Vagina (tissue), 2 donors: ENCODE measurements at regions not wholly inside any gene's neighbourhood (a gene's known extent, or its start where the extent isn't known, plus 50 kb on each side); places are given as distances from the start of the nearest gene placed in this dataset.
"Not testable (repeated sequence)": the region's sequence is repeated elsewhere in the genome, so short reads cannot be mapped to it uniquely, and the experiment has no call there.

ENCODE experiments used
- POLR2A ChIP-seq, 2 donors: fragments of 450-650 bp; IDR thresholded peaks; one replicate each; pipeline ENCODE4 v1.6.1; 2017; ENCODE audit warnings: antibody characterized with exemption in 2 of 2, mild to moderate bottlenecking in 2 of 2, moderate library complexity in 2 of 2
- TF ChIP-seq, protein P1 (sequence below), 3 experiments: fragments of 450-650 bp in 2 of 3; fragments of 200-600 bp in 1 of 3; sonication (generic) in 1 of 3; IDR thresholded peaks; one replicate each; pipeline ENCODE4 v1.5.1; 2017 to 2019; ENCODE audit warnings: antibody characterized with exemption in 3 of 3, mild to moderate bottlenecking in 2 of 3, moderate library complexity in 2 of 3

DNA sequence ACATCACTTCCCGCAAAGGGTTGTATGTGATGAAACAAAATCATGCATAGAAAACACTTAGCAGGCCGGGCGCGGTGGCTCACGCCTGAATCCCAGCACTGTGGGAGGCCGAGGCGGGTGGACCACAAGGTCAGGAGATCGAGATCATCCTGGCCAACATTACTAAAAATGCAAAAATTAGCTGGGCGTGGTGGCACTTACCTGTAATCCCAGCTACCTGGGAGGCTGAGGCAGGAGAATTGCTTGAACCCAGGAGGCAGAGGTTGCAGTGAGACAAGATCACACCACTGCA, 265.9 kb downstream of the FAM43A start:
- TF ChIP-seq POLR2A (IDR thresholded peaks at IDR 0.05): not testable (repeated sequence)
- TF ChIP-seq, protein P1, sequence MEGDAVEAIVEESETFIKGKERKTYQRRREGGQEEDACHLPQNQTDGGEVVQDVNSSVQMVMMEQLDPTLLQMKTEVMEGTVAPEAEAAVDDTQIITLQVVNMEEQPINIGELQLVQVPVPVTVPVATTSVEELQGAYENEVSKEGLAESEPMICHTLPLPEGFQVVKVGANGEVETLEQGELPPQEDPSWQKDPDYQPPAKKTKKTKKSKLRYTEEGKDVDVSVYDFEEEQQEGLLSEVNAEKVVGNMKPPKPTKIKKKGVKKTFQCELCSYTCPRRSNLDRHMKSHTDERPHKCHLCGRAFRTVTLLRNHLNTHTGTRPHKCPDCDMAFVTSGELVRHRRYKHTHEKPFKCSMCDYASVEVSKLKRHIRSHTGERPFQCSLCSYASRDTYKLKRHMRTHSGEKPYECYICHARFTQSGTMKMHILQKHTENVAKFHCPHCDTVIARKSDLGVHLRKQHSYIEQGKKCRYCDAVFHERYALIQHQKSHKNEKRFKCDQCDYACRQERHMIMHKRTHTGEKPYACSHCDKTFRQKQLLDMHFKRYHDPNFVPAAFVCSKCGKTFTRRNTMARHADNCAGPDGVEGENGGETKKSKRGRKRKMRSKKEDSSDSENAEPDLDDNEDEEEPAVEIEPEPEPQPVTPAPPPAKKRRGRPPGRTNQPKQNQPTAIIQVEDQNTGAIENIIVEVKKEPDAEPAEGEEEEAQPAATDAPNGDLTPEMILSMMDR (IDR thresholded peaks at IDR 0.05): not testable (repeated sequence)
